Large intestine (tissue), 3 donors: ENCODE measurements at regions not wholly inside any gene's neighbourhood (a gene's known extent, or its start where the extent isn't known, plus 50 kb on each side); places are given as distances from the start of the nearest gene placed in this dataset.
A peak's percentile ranks its signal among the peaks of the same experiment; 100 is the strongest.

Experiments used
- DNase-seq, 2 donors: peaks; one replicate each; pipeline versions ENCODE4 v3.0.0 to v3.0.0-alpha.2; 2013
- H3K27ac ChIP-seq: one replicate; pipeline ENCODE4 v1.5.1; 2013; ENCODE audit warnings: low read length
- H3K27me3 ChIP-seq: 2 replicates; pipeline ENCODE4 v1.6.1; 2013; ENCODE audit warnings: low read length; ENCODE audit not compliant: control insufficient read depth, insufficient read depth
- H3K36me3 ChIP-seq: 2 replicates; pipeline ENCODE4 v1.6.1; 2013; ENCODE audit warnings: low read length; ENCODE audit not compliant: control insufficient read depth, insufficient read depth
- H3K4me1 ChIP-seq: one replicate; pipeline ENCODE4 v1.6.1; 2013; ENCODE audit warnings: low read length; ENCODE audit not compliant: control insufficient read depth, insufficient read depth
- H3K4me3 ChIP-seq: one replicate; pipeline ENCODE4 v1.5.1; 2013; ENCODE audit warnings: low read length
- H3K9me3 ChIP-seq: one replicate; pipeline ENCODE4 v1.6.1; 2013; ENCODE audit warnings: mild to moderate bottlenecking, low read depth, low read length, moderate library complexity; ENCODE audit not compliant: control insufficient read depth
- WGBS: methylation state at CpG from one replicate; pipeline ENCODE4 v1.1.5; 2013; ENCODE audit warnings: low lambda C conversion rate; ENCODE audit not compliant: insufficient coverage; 5-methylcytosine and 5-hydroxymethylcytosine counted together

DNA sequence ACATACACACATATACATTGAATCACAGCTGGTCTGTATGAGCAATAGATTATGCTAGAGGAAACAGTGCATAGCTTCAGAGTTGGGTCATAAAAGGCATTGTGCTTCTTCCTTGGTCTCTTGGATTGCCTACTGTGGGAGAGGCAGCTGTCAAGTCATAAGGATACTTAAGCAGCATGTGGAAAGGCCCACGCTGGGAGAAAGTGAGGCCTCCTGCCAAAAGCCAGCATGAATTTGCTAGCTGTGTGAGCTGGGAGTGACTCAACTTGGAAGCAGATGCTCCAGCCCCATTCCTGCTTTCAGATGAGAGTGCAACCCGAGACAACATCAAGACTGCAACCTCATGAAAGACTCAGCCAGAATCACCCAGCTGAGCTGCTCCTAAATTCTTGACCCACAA lies 311.9 kb upstream of the TBX3 start:
- WGBS, result no CpG with 5 or more reads among the region's 2 CpGs
- no peaks in the 10 kb centered on the region for H3K36me3 ChIP-seq
- no peaks in the 10 kb centered on the region for H3K27me3 ChIP-seq
- H3K4me3 ChIP-seq, result no peak overlapping the region
- no peaks in the 10 kb centered on the region for H3K9me3 ChIP-seq
- no peaks in the 10 kb centered on the region for H3K4me1 ChIP-seq
- no peak overlapping the region for H3K27ac ChIP-seq
- DNase-seq, result no peak

GRCh38 chr12:114993165-114993564 lies 309.2 kb upstream of the TBX3 start:
- 83% methylated on average over 1 of the region's 3 CpGs for WGBS
- no peaks in the 10 kb centered on the region for H3K4me1 ChIP-seq
- no peak overlapping the region for H3K4me3 ChIP-seq
- no peaks in the 10 kb centered on the region for H3K9me3 ChIP-seq
- no peaks in the 10 kb centered on the region for H3K27me3 ChIP-seq
- H3K27ac ChIP-seq, result no peak overlapping the region
- peak in 1 of 2 donors; percentile 39 for DNase-seq
- no peaks in the 10 kb centered on the region for H3K36me3 ChIP-seq

DNA sequence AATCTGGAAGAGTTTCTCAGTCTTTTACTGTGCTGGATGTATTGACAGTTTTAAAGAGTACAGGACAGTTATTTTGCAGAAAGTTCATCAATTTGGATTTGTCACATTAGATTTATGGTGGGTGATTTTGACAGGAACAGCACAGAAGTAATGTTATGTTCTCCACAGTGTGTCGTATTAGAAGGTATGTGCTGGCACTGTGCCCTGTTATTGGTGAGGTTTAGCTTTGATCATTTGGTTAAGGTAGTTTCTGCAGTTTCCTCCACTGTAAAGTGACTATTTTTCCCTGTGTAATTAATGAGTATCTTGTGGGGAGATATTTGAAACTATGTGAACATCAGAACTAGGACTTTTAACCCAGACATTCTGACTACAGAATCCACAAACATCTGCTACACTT lies 308.5 kb upstream of the TBX3 start:
- WGBS, result no CpG with 5 or more reads among the region's 1 CpG
- no peaks in the 10 kb centered on the region for H3K9me3 ChIP-seq
- no peak overlapping the region for H3K4me3 ChIP-seq
- no peaks in the 10 kb centered on the region for H3K36me3 ChIP-seq
- no peak for DNase-seq
- no peak overlapping the region for H3K27ac ChIP-seq
- H3K27me3 ChIP-seq, result no peaks in the 10 kb centered on the region
- no peaks in the 10 kb centered on the region for H3K4me1 ChIP-seq

DNA sequence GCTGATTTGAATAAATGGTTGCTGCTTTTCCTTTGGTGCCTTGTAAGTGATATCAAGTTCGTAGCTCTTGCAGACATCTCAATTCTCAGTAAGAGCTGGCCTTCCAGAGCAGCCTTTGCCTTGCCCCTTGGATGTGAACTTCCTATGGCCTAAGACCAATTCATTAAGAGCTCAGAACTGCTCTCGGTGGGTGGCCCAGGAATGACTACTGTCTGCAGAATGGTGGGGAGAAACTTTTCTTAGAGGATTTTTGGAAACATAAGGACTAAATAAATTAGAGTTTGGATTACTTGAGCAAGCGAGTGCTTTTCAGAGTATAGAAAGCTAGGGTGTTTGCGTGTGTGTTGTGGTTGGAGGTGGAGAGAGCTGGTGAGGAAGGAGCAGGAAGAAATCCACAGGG lies 306.4 kb upstream of the TBX3 start:
- Histone ChIP-seq H3K36me3 (no peaks in the 10 kb centered on the region), H3K27ac (no peak overlapping the region), H3K4me1 (no peaks in the 10 kb centered on the region), H3K4me3 (no peak overlapping the region), H3K27me3 (no peaks in the 10 kb centered on the region), H3K9me3 (no peaks in the 10 kb centered on the region)
- DNase-seq, result no peak
- 93% methylated on average over 2 of the region's 4 CpGs for WGBS

- H3K9me3 ChIP-seq, result no peaks in the 10 kb centered on the region
- whole genome bisulfite sequencing, result no CpG with 5 or more reads among the region's 1 CpG
- no peak for DNase-seq
- H3K27me3 ChIP-seq, result no peaks in the 10 kb centered on the region
- no peak overlapping the region for H3K4me3 ChIP-seq
- H3K36me3 ChIP-seq, result no peaks in the 10 kb centered on the region
- no peaks in the 10 kb centered on the region for H3K4me1 ChIP-seq
- no peak overlapping the region for H3K27ac ChIP-seq
These were observed 302.9 kb upstream of the TBX3 start for GRCh38 chr12:114986849-114987248.

- Histone ChIP-seq H3K27me3 (no peaks in the 10 kb centered on the region), H3K36me3 (no peaks in the 10 kb centered on the region), H3K4me1 (no peaks in the 10 kb centered on the region), H3K27ac (no peak overlapping the region), H3K9me3 (no peaks in the 10 kb centered on the region), H3K4me3 (no peak overlapping the region)
- DNase-seq, result no peak
These were observed 302.3 kb upstream of the TBX3 start for GRCh38 chr12:114986178-114986714.

DNA sequence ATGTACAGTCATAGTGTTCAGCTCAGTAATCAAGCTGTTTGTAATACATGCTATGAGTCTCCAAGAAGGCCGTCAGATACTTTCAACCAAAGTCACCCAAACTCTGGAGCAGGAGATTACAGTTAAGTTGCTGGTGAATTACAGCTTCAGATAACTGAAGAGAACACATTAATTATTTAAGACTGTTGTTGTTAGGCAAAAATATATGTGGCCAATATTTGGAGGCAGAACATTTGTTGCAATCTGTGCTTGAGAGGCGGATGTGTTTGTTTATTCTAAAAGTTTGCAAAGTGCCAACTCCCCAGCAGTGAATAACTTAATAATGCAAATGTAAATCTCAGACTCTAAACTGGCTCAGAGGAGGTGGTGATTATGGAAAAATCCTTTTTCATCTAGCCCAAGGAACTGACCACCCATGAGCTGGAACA lies 300.7 kb upstream of the TBX3 start:
- H3K27me3 ChIP-seq, result no peaks in the 10 kb centered on the region
- H3K4me1 ChIP-seq, result no peaks in the 10 kb centered on the region
- no peak overlapping the region for H3K4me3 ChIP-seq
- no peak overlapping the region for H3K27ac ChIP-seq
- WGBS, result no CpG with 5 or more reads among the region's 2 CpGs
- no peaks in the 10 kb centered on the region for H3K36me3 ChIP-seq
- no peak for DNase-seq
- H3K9me3 ChIP-seq, result no peaks in the 10 kb centered on the region

DNA sequence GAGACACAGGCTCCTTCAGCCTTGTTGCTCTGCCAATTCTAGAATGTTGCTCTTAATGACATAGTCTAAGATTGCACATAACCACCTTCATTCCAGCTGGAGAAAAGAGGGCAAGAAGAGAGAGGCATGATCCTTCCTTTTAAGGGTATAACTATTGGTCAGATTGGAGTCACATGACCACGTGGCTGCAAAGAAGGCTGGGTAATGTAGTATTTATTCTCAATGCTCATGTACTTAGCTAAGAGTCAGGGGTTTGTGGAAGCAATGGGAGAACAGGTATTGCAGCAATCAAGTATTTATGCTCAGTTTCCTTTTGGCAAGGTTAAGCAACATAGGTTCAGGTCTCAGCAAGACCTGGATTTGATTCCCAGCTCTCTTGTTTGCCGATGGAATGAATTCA lies 298.8 kb upstream of the TBX3 start:
- WGBS, result no CpG with 5 or more reads among the region's 2 CpGs
- Histone ChIP-seq H3K4me1 (no peaks in the 10 kb centered on the region), H3K4me3 (no peak overlapping the region), H3K36me3 (no peaks in the 10 kb centered on the region), H3K27me3 (no peaks in the 10 kb centered on the region), H3K9me3 (no peaks in the 10 kb centered on the region), H3K27ac (no peak overlapping the region)
- no peak for DNase-seq

DNA sequence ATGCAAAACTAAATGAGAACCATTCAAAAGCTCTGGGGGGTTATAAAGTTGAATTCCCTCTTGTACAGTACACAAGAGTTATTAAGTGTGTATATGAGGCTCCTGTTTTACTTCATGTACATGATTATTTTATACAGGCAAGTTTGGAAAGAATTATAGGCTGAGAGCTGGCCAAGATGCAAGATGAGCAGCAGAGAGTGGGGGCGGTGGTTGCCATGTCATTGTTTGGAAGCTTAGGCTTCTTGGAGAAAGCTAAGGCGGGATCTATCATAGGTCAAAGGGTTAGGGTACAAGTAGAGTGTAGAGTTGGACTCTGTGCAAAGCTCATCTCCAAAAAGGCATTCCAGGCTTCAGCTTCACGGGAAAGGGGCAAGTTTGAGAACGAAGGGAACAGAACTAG lies 297.1 kb upstream of the TBX3 start:
- H3K9me3 ChIP-seq, result no peaks in the 10 kb centered on the region
- no peak overlapping the region for H3K27ac ChIP-seq
- no peak for DNase-seq
- H3K4me3 ChIP-seq, result no peak overlapping the region
- no peaks in the 10 kb centered on the region for H3K4me1 ChIP-seq
- no CpG with 5 or more reads among the region's 4 CpGs for WGBS
- no peaks in the 10 kb centered on the region for H3K36me3 ChIP-seq
- H3K27me3 ChIP-seq, result no peaks in the 10 kb centered on the region

GRCh38 chr12:114976959-114977358 lies 293.0 kb upstream of the TBX3 start:
- no peaks in the 10 kb centered on the region for H3K36me3 ChIP-seq
- H3K27ac ChIP-seq, result no peak overlapping the region
- DNase-seq, result no peak
- no peaks in the 10 kb centered on the region for H3K4me1 ChIP-seq
- no peaks in the 10 kb centered on the region for H3K27me3 ChIP-seq
- H3K4me3 ChIP-seq, result no peak overlapping the region
- H3K9me3 ChIP-seq, result no peaks in the 10 kb centered on the region

DNA sequence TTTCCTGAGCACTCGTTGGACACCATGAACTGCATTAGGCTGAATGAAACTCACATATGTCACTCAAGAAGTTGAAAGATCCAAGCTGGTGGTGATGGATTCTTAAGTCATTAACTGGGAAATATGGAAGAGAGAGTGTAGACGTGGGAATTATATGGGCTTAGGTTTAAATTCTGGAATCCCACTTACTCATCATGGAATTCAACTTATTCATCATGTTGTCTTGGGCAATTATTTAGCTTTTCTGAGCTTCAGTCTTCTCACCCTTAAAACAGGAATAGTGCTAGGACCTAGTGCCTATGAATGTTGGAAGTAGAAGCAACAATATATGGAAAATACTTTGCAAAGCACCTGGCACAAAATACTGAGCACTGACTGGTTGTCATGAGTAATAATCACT lies 292.4 kb upstream of the TBX3 start:
- no peak for DNase-seq
- no peak overlapping the region for H3K27ac ChIP-seq
- no CpG with 5 or more reads among the region's 2 CpGs for WGBS
- H3K27me3 ChIP-seq, result no peaks in the 10 kb centered on the region
- no peaks in the 10 kb centered on the region for H3K36me3 ChIP-seq
- H3K9me3 ChIP-seq, result no peaks in the 10 kb centered on the region
- no peaks in the 10 kb centered on the region for H3K4me1 ChIP-seq
- no peak overlapping the region for H3K4me3 ChIP-seq
